Smooth muscle cell (in vitro differentiated cells): ENCODE measurements at regions not wholly inside any gene's neighbourhood (a gene's known extent, or its start where the extent isn't known, plus 50 kb on each side); places are given as distances from the start of the nearest gene placed in this dataset.
"Not testable (repeated sequence)": the region's sequence is repeated elsewhere in the genome, so short reads cannot be mapped to it uniquely, and the experiment has no call there.

Source experiments
- DNase-seq: peaks from one replicate; lab custom pipeline; 2025; ENCODE audit not compliant: unreplicated experiment; lab: John Stamatoyannopoulos, UW
- H2AFZ ChIP-seq: fragments of 200-600 bp; sonication (generic); 2 replicates; pipeline ENCODE4 v1.6.0; 2016; ENCODE audit warnings: antibody characterized with exemption, low read depth, mild to moderate bottlenecking
- H3F3A ChIP-seq: fragments of 200-600 bp; sonication (generic); 2 replicates; pipeline ENCODE4 v1.6.0; 2017; ENCODE audit warnings: antibody characterized with exemption, low read depth
- H3K27ac ChIP-seq: fragments of 200-600 bp; sonication (generic); 2 replicates; pipeline ENCODE4 v1.5.1; 2016; ENCODE audit warnings: low read depth, mild to moderate bottlenecking
- H3K27me3 ChIP-seq: fragments of 200-600 bp; sonication (generic); 2 replicates; pipeline ENCODE4 v1.6.1; 2016; ENCODE audit warnings: low read depth, mild to moderate bottlenecking
- H3K36me3 ChIP-seq: fragments of 200-600 bp; sonication (generic); 2 replicates; pipeline ENCODE4 v1.5.1; 2016; ENCODE audit warnings: low read depth
- H3K4me1 ChIP-seq: fragments of 200-600 bp; sonication (generic); 2 replicates; pipeline ENCODE4 v1.5.1; 2016; ENCODE audit warnings: low read depth
- H3K4me2 ChIP-seq: fragments of 200-600 bp; sonication (generic); 2 replicates; pipeline ENCODE4 v1.6.0; 2016; ENCODE audit warnings: mild to moderate bottlenecking
- H3K4me3 ChIP-seq: fragments of 200-600 bp; sonication (generic); 2 replicates; pipeline ENCODE4 v1.5.1; 2016; ENCODE audit warnings: mild to moderate bottlenecking
- H3K79me2 ChIP-seq: fragments of 200-600 bp; sonication (generic); 2 replicates; pipeline ENCODE4 v1.6.0; 2016; ENCODE audit warnings: low read depth, mild to moderate bottlenecking
- H3K9ac ChIP-seq: fragments of 200-600 bp; sonication (generic); 2 replicates; pipeline ENCODE4 v1.6.0; 2016; ENCODE audit warnings: low read depth
- H3K9me3 ChIP-seq: fragments of 200-600 bp; sonication (generic); replicated peaks from 2 replicates; pipeline ENCODE4 v1.5.1; 2016; ENCODE audit warnings: low read depth
- H4K20me1 ChIP-seq: fragments of 200-600 bp; sonication (generic); 2 replicates; pipeline ENCODE4 v1.6.0; 2016; ENCODE audit warnings: low read depth
- CTCF ChIP-seq: fragments of 200-600 bp; sonication (generic); IDR thresholded peaks from 2 replicates; pipeline ENCODE4 v1.5.1; 2017; ENCODE audit warnings: borderline replicate concordance, mild to moderate bottlenecking, antibody characterized with exemption; ENCODE audit not compliant: insufficient read depth, poor library complexity, severe bottlenecking
- WGBS: methylation state at CpG from one replicate; pipeline ENCODE4 v1.1.7; 2016; ENCODE audit warnings: low lambda C conversion rate; 5-methylcytosine and 5-hydroxymethylcytosine counted together

- no peaks in the 10 kb centered on the region for H3K27me3 ChIP-seq
- H3K4me1 ChIP-seq, result no peaks in the 10 kb centered on the region
- DNase-seq, result no peak
- H3K79me2 ChIP-seq, result no peaks in the 10 kb centered on the region
- no peaks in the 10 kb centered on the region for H3K36me3 ChIP-seq
- H3K9ac ChIP-seq, result no peak overlapping the region
- H3K4me2 ChIP-seq, result no peak overlapping the region
- no peaks in the 10 kb centered on the region for H4K20me1 ChIP-seq
- 92% methylated on average over 2 of the region's 2 CpGs for WGBS
- H3K4me3 ChIP-seq, result no peak overlapping the region
- H2AFZ ChIP-seq, result no peak overlapping the region
- H3F3A ChIP-seq, result no peaks in the 10 kb centered on the region
- no peak overlapping the region for H3K27ac ChIP-seq
- TF ChIP-seq CTCF, result no peak
- no peaks in the 10 kb centered on the region for H3K9me3 ChIP-seq
These were observed 111.9 kb upstream of the MAP2 start for GRCh38 chr2:209311948-209312347.

- H3K4me1 ChIP-seq, H3K36me3 ChIP-seq, H3K79me2 ChIP-seq, H3K4me3 ChIP-seq, H2AFZ ChIP-seq, DNase-seq, H3K27me3 ChIP-seq, H3K4me2 ChIP-seq, H3F3A ChIP-seq, H4K20me1 ChIP-seq, H3K27ac ChIP-seq, H3K9me3 ChIP-seq, H3K9ac ChIP-seq: not testable (repeated sequence)
- 95% methylated on average over 1 of the region's 1 CpG for WGBS
These were observed 111.4 kb upstream of the MAP2 start for GRCh38 chr2:209312450-209312849.

GRCh38 chr2:209314653-209315052, 109.2 kb upstream of the MAP2 start:
- Histone ChIP-seq H3K4me3 (no peak overlapping the region), H3K79me2 (no peaks in the 10 kb centered on the region), H3F3A (no peaks in the 10 kb centered on the region), H4K20me1 (no peaks in the 10 kb centered on the region), H3K9ac (no peak overlapping the region), H3K27ac (no peak overlapping the region), H2AFZ (no peak overlapping the region), H3K36me3 (no peaks in the 10 kb centered on the region), H3K9me3 (no peaks in the 10 kb centered on the region), H3K4me2 (no peak overlapping the region), H3K27me3 (no peaks in the 10 kb centered on the region), H3K4me1 (no peaks in the 10 kb centered on the region)
- WGBS, result 85% methylated on average over 2 of the region's 2 CpGs
- no peak for TF ChIP-seq CTCF
- DNase-seq, result no peak

GRCh38 chr2:209316141-209316540, 107.7 kb upstream of the MAP2 start:
- H3K4me2 ChIP-seq, result no peak overlapping the region
- H3K4me1 ChIP-seq, result no peaks in the 10 kb centered on the region
- H3K79me2 ChIP-seq, result no peaks in the 10 kb centered on the region
- no peaks in the 10 kb centered on the region for H3K27me3 ChIP-seq
- H4K20me1 ChIP-seq, result no peaks in the 10 kb centered on the region
- no peaks in the 10 kb centered on the region for H3K9me3 ChIP-seq
- no peak for DNase-seq
- H3K27ac ChIP-seq, result no peak overlapping the region
- no peak overlapping the region for H3K4me3 ChIP-seq
- TF ChIP-seq CTCF, result no peak
- no peaks in the 10 kb centered on the region for H3F3A ChIP-seq
- H2AFZ ChIP-seq, result no peak overlapping the region
- no peak overlapping the region for H3K9ac ChIP-seq
- WGBS, result 72% methylated on average over 2 of the region's 2 CpGs
- no peaks in the 10 kb centered on the region for H3K36me3 ChIP-seq
